Kidney (tissue), 13 donors: ENCODE measurements at regions not wholly inside any gene's neighbourhood (a gene's known extent, or its start where the extent isn't known, plus 50 kb on each side); places are given as distances from the start of the nearest gene placed in this dataset.

ENCODE experiments used
- DNase-seq, 5 donors: peaks; one replicate each; pipeline ENCODE4 v3.0.0-alpha.2; 2013 to 2020
- FAIRE-seq: peaks from 2 replicates; lab custom pipeline; 2012; peaks lifted over from hg19 to GRCh38; lab: Jason Lieb, UNC
- H3K27ac ChIP-seq, 2 donors: one replicate each; pipeline ENCODE4 v1.7.0; 2013; ENCODE audit warnings: low read depth in 2 of 2, low read length in 2 of 2, inconsistent platforms in 1 of 2
- H3K27me3 ChIP-seq: one replicate; pipeline ENCODE4 v1.7.1; 2013; ENCODE audit warnings: low read length, inconsistent platforms; ENCODE audit not compliant: control insufficient read depth, insufficient read depth
- H3K36me3 ChIP-seq, 3 donors: one replicate each; pipeline versions ENCODE4 v1.7.0 to v1.7.1; 2013; ENCODE audit warnings: low read length in 3 of 3, control low read depth in 1 of 3, inconsistent platforms in 1 of 3; ENCODE audit not compliant: insufficient read depth in 3 of 3, control insufficient read depth in 2 of 3
- H3K4me1 ChIP-seq, 3 donors: one replicate each; pipeline versions ENCODE4 v1.7.0 to v1.7.1; 2013; ENCODE audit warnings: low read length in 3 of 3, inconsistent platforms in 1 of 3, low read depth in 1 of 3; ENCODE audit not compliant: control insufficient read depth in 2 of 3, insufficient read depth in 2 of 3
- H3K4me3 ChIP-seq, 3 donors: one replicate each; pipeline versions ENCODE4 v1.7.0 to v1.8.1; 2013; ENCODE audit warnings: low read length in 3 of 3, control low read depth in 1 of 3, inconsistent platforms in 1 of 3
- H3K9ac ChIP-seq, 3 donors: one replicate each; pipeline versions ENCODE4 v1.7.0 to v1.7.1; 2013; ENCODE audit warnings: low read length in 3 of 3, control low read depth in 1 of 3, inconsistent platforms in 1 of 3
- H3K9me3 ChIP-seq, 3 donors: one replicate each; pipeline versions ENCODE4 v1.7.0 to v1.7.1; 2013; ENCODE audit warnings: low read length in 3 of 3, control low read depth in 1 of 3, inconsistent platforms in 1 of 3; ENCODE audit not compliant: control insufficient read depth in 2 of 3, insufficient read depth in 1 of 3
- intact Hi-C: fragments of 100-400 bp; cut with DNase I; formaldehyde crosslinking; loops from one replicate; pipeline ENCODE4 v1.11.1; 2022
- TF ChIP-seq, protein P1 (sequence below): IDR thresholded peaks from 3 replicates; pipeline ENCODE4 v1.5.1; 2012; ENCODE audit warnings: mild to moderate bottlenecking, moderate library complexity, borderline replicate concordance; ENCODE audit not compliant: insufficient read depth; ENCODE audit errors: extremely low read depth
- donor health status: control.
- donor health status: control.
- donor health status: control.
- donor health status: control.
- donor health status: control.
- donor health status: DM: yes; HTN: yes; CAD: no.
- donor health status: Normal renal cell carcinoma (clear cell type).

DNA sequence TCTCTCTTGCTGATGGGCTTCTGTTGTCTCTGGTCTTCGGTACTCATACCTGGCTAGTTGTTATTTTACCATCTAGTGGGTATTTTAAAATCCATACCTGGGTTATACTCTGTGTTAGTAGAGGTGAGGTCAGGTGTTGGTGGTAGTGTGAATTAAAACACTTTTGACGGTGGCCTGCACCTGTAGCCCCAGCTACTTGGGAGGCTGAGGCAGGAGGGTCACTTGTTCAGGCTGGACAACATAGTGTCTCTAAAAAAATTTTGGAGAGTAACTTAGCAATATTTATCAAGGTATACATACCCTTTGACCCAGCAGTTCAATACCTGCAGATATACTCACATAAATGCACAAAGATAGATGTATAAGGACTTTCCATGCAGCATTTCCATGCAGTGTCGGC lies 55.4 kb downstream of the GSX1 start:
- intact Hi-C loops: no loop called here
- peaks cover 0 to 2% (median 2%) of the 10 kb centered on the region in 3 donors for H3K9me3 ChIP-seq
- H3K27me3 ChIP-seq: no peaks in the 10 kb centered on the region
- H3K9ac ChIP-seq: no peak overlapping the region
- H3K36me3 ChIP-seq: no peaks in the 10 kb centered on the region
- no peak overlapping the region for H3K4me3 ChIP-seq
- DNase-seq: no peak
- TF ChIP-seq, protein P1, sequence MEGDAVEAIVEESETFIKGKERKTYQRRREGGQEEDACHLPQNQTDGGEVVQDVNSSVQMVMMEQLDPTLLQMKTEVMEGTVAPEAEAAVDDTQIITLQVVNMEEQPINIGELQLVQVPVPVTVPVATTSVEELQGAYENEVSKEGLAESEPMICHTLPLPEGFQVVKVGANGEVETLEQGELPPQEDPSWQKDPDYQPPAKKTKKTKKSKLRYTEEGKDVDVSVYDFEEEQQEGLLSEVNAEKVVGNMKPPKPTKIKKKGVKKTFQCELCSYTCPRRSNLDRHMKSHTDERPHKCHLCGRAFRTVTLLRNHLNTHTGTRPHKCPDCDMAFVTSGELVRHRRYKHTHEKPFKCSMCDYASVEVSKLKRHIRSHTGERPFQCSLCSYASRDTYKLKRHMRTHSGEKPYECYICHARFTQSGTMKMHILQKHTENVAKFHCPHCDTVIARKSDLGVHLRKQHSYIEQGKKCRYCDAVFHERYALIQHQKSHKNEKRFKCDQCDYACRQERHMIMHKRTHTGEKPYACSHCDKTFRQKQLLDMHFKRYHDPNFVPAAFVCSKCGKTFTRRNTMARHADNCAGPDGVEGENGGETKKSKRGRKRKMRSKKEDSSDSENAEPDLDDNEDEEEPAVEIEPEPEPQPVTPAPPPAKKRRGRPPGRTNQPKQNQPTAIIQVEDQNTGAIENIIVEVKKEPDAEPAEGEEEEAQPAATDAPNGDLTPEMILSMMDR: no peak
- H3K4me1 ChIP-seq: no peaks in the 10 kb centered on the region
- no peak for FAIRE-seq
- no peak overlapping the region for H3K27ac ChIP-seq

DNA sequence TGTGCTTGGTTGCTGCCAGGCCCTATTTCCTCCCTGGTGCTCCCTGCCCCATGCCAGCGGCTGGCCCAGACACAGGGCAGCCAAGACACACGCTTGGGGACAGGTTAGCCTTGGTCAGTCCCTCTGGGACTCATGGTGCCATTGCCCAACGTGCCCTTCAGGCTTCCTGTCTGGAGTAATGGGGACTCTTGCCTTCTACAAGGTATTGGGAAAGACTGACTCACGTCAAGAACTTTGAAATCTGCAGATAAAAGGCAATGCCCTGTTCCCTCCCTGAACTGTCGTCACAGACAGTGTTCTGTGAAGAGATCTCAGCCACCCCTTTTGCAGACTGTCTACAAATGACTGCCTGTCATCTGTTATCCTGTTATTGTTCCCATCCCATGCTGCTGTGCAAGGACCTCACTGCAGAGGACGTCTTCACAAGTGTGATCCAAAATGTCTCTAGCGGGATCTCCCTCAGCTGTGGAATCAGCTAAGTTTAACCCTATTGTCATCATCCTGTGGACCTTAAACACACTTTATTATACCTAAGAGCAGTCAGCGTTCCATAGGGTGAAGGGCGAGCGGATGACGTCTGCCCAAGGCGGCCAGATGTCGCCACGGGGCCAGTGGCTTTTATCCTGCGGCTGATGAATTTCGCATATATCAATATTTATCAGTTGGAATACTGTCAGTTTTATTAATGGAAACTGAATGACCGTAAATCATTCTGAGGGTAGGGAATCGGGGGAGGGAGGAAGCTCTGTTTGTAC lies 59.0 kb downstream of the GSX1 start:
- Histone ChIP-seq H3K9me3 (peaks cover 0 to 2% (median 0%) of the 10 kb centered on the region in 3 donors), H3K36me3 (no peaks in the 10 kb centered on the region), H3K27me3 (no peaks in the 10 kb centered on the region), H3K4me3 (no peak overlapping the region), H3K27ac (no peak overlapping the region), H3K9ac (no peak overlapping the region), H3K4me1 (no peaks in the 10 kb centered on the region)
- TF ChIP-seq, protein P1: no peak
- DNase-seq (no peak), FAIRE-seq (no peak)
- intact Hi-C loops: no loop called here

DNA sequence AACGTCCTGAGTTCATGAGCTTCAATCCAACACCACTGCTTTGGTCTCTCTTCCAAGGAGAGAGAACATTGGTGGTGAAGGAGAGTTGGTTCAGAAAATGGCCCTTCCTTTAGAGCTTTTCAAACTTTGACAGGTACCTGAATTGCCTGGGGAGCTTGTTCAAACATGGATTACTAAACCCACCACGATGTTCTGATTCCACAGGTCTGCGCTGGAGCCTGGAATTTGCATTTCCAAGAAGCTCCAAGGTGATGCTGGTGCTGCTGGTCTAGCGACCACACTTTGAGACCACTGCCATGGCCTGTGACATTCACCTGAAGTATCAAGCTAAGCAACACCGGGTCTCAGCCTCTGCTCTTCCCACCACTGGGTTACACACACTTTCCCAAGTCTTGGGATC lies 60.2 kb downstream of the GSX1 start:
- H3K4me1 ChIP-seq: no peaks in the 10 kb centered on the region
- H3K27me3 ChIP-seq: no peaks in the 10 kb centered on the region

More for the DNA sequence above, 60.2 kb downstream of the GSX1 start:
- Histone ChIP-seq H3K9ac (no peak overlapping the region), H3K27ac (no peak overlapping the region), H3K4me3 (no peak overlapping the region), H3K9me3 (peaks cover 0 to 2% (median 0%) of the 10 kb centered on the region in 3 donors), H3K36me3 (no peaks in the 10 kb centered on the region)
- TF ChIP-seq, protein P1: no peak
- intact Hi-C loops: no loop called here
- FAIRE-seq (no peak), DNase-seq (no peak)
